GM12873 (cell line): ENCODE measurements at regions not wholly inside any gene's neighbourhood (a gene's known extent, or its start where the extent isn't known, plus 50 kb on each side); places are given as distances from the start of the nearest gene placed in this dataset.

Experiments used
- CTCF ChIP-seq: IDR thresholded peaks from 2 replicates; pipeline ENCODE4 v1.5.1; 2012; ENCODE audit warnings: low read depth, mild to moderate bottlenecking, moderate library complexity, low read length, control low read depth; ENCODE audit not compliant: insufficient read depth; ENCODE audit errors: missing control alignments

DNA sequence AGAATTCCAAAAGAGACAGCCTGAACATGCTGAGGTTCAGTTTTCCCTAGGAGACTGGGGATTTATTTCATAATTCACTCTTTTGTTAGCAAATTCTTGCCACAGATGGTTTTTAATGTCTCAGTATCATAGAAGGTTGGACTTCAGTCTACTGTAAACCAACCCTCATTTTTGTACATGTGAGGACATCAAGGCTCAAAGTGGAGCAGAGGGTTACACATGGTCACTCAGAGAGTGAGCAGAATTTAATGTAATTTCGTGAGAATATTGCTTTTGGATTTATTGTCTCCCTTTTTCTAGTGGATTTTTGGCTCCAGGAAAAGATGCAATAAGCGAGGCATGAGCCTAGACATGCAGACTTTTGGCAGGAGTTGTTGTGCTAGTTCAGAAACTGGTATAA is 210.8 kb upstream of the JUN start:
- no peak for TF ChIP-seq CTCF

GRCh38 chr1:58996341-58997059 is 212.7 kb upstream of the JUN start:
- TF ChIP-seq CTCF, result no peak

DNA sequence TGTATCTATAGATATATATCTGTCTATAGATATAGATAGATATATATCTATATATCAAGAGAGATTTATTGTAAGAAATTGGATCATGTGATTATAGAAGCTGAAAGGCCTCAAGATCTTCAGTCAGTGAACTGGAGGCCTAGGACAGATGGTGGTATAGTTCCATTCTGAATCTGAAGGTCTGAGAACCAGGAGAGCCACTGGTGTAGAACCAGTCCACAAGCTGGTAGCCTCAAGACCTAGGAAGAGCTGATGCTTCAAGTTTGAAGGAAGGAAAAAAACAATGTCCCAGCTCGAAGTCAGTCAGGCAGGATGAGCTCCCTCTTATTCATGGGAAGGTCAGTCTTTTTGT is 213.2 kb upstream of the JUN start:
- no peak for TF ChIP-seq CTCF

DNA sequence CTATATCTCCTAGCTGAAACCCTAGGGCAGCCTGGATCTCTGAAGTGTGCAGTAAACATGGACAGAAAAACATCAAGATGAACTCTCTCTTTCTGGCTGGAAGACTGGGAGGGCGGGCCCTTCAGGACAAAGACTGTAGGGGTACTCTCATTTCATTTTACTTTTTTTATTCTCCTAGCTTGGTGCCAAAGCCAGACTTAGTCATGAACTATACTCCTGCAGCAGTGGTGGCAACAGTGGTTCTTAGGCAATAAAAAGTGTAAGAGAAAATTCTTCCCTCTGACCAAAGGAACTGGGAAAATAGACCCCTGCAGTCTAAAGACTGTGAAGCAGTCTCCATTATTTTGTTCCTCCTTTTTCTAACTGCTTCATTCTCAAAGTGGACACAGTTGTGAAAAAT is 213.8 kb upstream of the JUN start:
- no peak for TF ChIP-seq CTCF

DNA sequence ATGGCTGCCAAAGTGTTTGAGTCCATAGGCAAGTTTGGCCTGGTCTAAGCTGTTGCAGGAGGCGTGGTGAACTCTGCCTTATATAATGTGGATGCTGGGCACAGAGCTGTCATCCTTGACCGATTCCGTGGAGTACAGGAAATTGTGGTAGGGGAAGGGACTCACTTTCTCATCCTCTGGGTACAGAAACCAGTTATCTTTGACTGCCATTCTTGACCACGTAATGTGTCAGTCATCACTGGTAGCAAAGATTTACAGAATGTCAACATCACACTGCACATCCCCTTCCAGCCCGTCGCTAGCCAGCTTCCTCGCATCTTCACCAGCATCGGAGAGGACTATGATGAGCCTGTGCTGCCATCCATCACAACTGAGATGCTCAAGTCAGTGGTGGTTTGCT is 215.8 kb upstream of the JUN start:
- TF ChIP-seq CTCF, result no peak

DNA sequence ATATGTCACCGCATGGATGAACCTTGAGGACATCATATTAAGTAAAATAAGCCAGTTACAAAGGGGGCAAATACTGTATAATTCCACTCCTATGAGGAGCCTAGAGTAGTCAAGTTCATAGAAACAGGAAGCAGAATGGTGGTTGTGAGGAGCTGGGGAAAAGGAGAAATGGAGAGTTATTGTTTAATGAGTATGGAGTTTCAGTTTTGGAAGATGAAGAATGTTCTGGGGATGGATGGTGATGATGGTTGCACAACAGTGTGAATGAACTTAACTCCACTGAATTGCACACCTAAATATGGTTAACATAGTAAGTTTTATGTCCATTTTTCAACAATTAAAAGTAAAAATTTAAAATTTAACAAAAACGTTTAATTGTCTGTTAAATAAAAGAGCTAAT is 220.9 kb upstream of the JUN start:
- TF ChIP-seq CTCF, result no peak

DNA sequence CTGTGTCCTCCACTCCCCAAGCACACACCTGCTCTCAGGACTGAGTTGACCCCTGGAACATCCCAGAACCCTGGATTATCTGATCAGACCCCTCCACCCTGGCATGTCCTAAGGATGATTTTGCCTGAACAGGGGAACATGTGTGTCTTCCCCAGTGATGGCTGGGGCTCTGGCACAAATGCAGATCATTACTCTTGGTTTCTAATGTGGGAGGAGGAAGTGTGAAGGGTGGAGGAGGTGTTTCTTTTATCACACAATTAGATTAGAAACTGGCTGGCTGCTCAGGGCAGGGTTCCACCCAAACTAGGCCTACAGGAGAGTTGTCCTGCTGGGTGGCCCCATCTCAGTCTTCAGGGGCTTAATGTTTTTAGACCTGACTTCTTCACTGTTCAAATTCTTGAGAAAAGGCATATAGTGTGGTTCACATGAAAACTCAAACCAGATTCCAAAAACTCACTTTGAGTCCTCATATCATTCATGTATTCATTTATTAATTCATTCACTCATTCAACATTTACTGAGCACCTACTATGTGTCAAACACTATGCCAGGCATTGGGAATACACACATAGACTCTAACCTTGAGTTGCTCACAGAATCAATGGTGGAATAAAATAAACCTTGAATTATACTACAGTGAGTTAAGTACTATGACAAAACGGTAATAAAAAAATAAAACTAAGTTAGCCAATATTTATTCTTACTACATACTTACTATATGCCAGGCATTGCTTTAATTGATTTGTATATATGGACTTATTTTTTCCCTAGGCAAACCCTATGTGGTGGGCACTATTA is 221.8 kb upstream of the JUN start:
- TF ChIP-seq CTCF, result no peak
